ENCODE measurements at regions not wholly inside any gene's neighbourhood (a gene's known extent, or its start where the extent isn't known, plus 50 kb on each side); places are given as distances from the start of the nearest gene placed in this dataset.
A peak's percentile ranks its signal among the peaks of the same experiment; 100 is the strongest.

GRCh38 chr6:23243854-23244253, 674.5 kb downstream of the HDGFL1 start:
- H3K4me3 ChIP-seq = no peak overlapping the region
- no peaks in the 10 kb centered on the region for H3K36me3 ChIP-seq
- no peak overlapping the region for H3K27ac ChIP-seq
- DNase-seq = no peak
- H3K4me1 ChIP-seq = no peaks in the 10 kb centered on the region
- H3K9me3 ChIP-seq (replicated peaks) = no peaks in the 10 kb centered on the region
- no peaks in the 10 kb centered on the region for H3K27me3 ChIP-seq

GRCh38 chr6:23244300-23244699, 674.9 kb downstream of the HDGFL1 start:
- Histone ChIP-seq H3K27ac (no peak overlapping the region), H3K36me3 (no peaks in the 10 kb centered on the region), H3K27me3 (no peaks in the 10 kb centered on the region), H3K4me3 (no peak overlapping the region), H3K4me1 (no peaks in the 10 kb centered on the region), H3K9me3 (replicated peaks) (no peaks in the 10 kb centered on the region)
- no peak for DNase-seq

- H3K36me3 ChIP-seq = no peaks in the 10 kb centered on the region
- no peak overlapping the region for H3K4me3 ChIP-seq
- DNase-seq = no peak
- H3K27me3 ChIP-seq = no peaks in the 10 kb centered on the region
- no peak overlapping the region for H3K27ac ChIP-seq
- no peaks in the 10 kb centered on the region for H3K4me1 ChIP-seq
- H3K9me3 ChIP-seq (replicated peaks) = no peaks in the 10 kb centered on the region
These were observed 676.2 kb downstream of the HDGFL1 start for GRCh38 chr6:23245572-23245971.

- H3K4me1 ChIP-seq = no peaks in the 10 kb centered on the region
- no peak for DNase-seq
- H3K27ac ChIP-seq = no peak overlapping the region
- no peaks in the 10 kb centered on the region for H3K27me3 ChIP-seq
- H3K4me3 ChIP-seq = no peak overlapping the region
- no peaks in the 10 kb centered on the region for H3K9me3 ChIP-seq (replicated peaks)
- no peaks in the 10 kb centered on the region for H3K36me3 ChIP-seq
These were observed 677.5 kb downstream of the HDGFL1 start for GRCh38 chr6:23246896-23247295.

- 0 out of 2 replicates have a peak, but pooled peaks cover 2% of the 10 kb centered on the region for H3K9me3 ChIP-seq (replicated peaks)
- H3K36me3 ChIP-seq = no peaks in the 10 kb centered on the region
- H3K27ac ChIP-seq = no peak overlapping the region
- no peak overlapping the region for H3K4me3 ChIP-seq
- H3K4me1 ChIP-seq = no peaks in the 10 kb centered on the region
- DNase-seq = no peak
- H3K27me3 ChIP-seq = no peaks in the 10 kb centered on the region
These were observed 681.2 kb downstream of the HDGFL1 start for GRCh38 chr6:23250556-23250955.

- Histone ChIP-seq H3K4me3 (no peak overlapping the region), H3K27ac (no peak overlapping the region), H3K36me3 (no peaks in the 10 kb centered on the region), H3K4me1 (peaks cover 4% of the 10 kb centered on the region), H3K9me3 (replicated peaks) (no peaks in the 10 kb centered on the region), H3K27me3 (no peaks in the 10 kb centered on the region)
- DNase-seq = no peak
These were observed 693.5 kb downstream of the HDGFL1 start for GRCh38 chr6:23262864-23263263.

- Histone ChIP-seq H3K9me3 (replicated peaks) (no peaks in the 10 kb centered on the region), H3K4me1 (peaks cover 4% of the 10 kb centered on the region), H3K27me3 (no peaks in the 10 kb centered on the region), H3K4me3 (no peak overlapping the region), H3K27ac (no peak overlapping the region), H3K36me3 (no peaks in the 10 kb centered on the region)
- DNase-seq = no peak
These were observed 695.9 kb downstream of the HDGFL1 start for GRCh38 chr6:23265270-23265669.

GRCh38 chr6:23266536-23266935, 697.2 kb downstream of the HDGFL1 start:
- H3K27ac ChIP-seq = peak overlapping the region; percentile 40
- peak; percentile 54 to 59 for DNase-seq
- no peaks in the 10 kb centered on the region for H3K27me3 ChIP-seq
- H3K36me3 ChIP-seq = no peaks in the 10 kb centered on the region
- no peaks in the 10 kb centered on the region for H3K9me3 ChIP-seq (replicated peaks)
- H3K4me1 ChIP-seq = peaks cover 4% of the 10 kb centered on the region
- H3K4me3 ChIP-seq = peak overlapping the region; percentile 12; the same call in 1 of the 2 replicates

GRCh38 chr6:23267651-23268050, 698.3 kb downstream of the HDGFL1 start:
- Histone ChIP-seq H3K27me3 (no peaks in the 10 kb centered on the region), H3K36me3 (no peaks in the 10 kb centered on the region), H3K27ac (no peak overlapping the region), H3K4me1 (peaks cover 4% of the 10 kb centered on the region), H3K9me3 (replicated peaks) (no peaks in the 10 kb centered on the region), H3K4me3 (no peak overlapping the region)
- no peak for DNase-seq

- Histone ChIP-seq H3K4me1 (peaks cover 4% of the 10 kb centered on the region), H3K27ac (no peak overlapping the region), H3K4me3 (no peak overlapping the region), H3K27me3 (no peaks in the 10 kb centered on the region), H3K36me3 (no peaks in the 10 kb centered on the region), H3K9me3 (replicated peaks) (no peaks in the 10 kb centered on the region)
- DNase-seq = no peak
These were observed 699.0 kb downstream of the HDGFL1 start for GRCh38 chr6:23268348-23268747.

GRCh38 chr6:23269436-23269835, 700.1 kb downstream of the HDGFL1 start:
- no peak overlapping the region for H3K27ac ChIP-seq
- no peaks in the 10 kb centered on the region for H3K36me3 ChIP-seq
- H3K27me3 ChIP-seq = no peaks in the 10 kb centered on the region
- no peak for DNase-seq
- H3K4me1 ChIP-seq = peaks cover 4% of the 10 kb centered on the region
- H3K4me3 ChIP-seq = no peak overlapping the region
- no peaks in the 10 kb centered on the region for H3K9me3 ChIP-seq (replicated peaks)

GRCh38 chr6:23272536-23272935, 703.2 kb downstream of the HDGFL1 start:
- Histone ChIP-seq H3K36me3 (no peaks in the 10 kb centered on the region), H3K27me3 (no peaks in the 10 kb centered on the region), H3K9me3 (replicated peaks) (no peaks in the 10 kb centered on the region), H3K27ac (no peak overlapping the region), H3K4me3 (no peak overlapping the region), H3K4me1 (no peaks in the 10 kb centered on the region)
- DNase-seq = no peak

GRCh38 chr6:23277521-23278179, 708.3 kb downstream of the HDGFL1 start:
- Histone ChIP-seq H3K36me3 (no peaks in the 10 kb centered on the region), H3K4me1 (no peaks in the 10 kb centered on the region), H3K9me3 (replicated peaks) (no peaks in the 10 kb centered on the region), H3K27ac (no peak overlapping the region), H3K4me3 (no peak overlapping the region), H3K27me3 (no peaks in the 10 kb centered on the region)
- DNase-seq = no peak

GRCh38 chr6:23278180-23278532, 708.8 kb downstream of the HDGFL1 start:
- Histone ChIP-seq H3K27ac (no peak overlapping the region), H3K27me3 (no peaks in the 10 kb centered on the region), H3K4me1 (no peaks in the 10 kb centered on the region), H3K4me3 (no peak overlapping the region), H3K9me3 (replicated peaks) (no peaks in the 10 kb centered on the region), H3K36me3 (no peaks in the 10 kb centered on the region)
- DNase-seq = no peak

- H3K27ac ChIP-seq = no peak overlapping the region
- H3K27me3 ChIP-seq = no peaks in the 10 kb centered on the region
- DNase-seq = no peak
These were observed 711.1 kb downstream of the HDGFL1 start for GRCh38 chr6:23280437-23280836.

GRCh38 chr6:23282252-23283021, 713.1 kb downstream of the HDGFL1 start:
- H3K27ac ChIP-seq = no peak overlapping the region
- no peaks in the 10 kb centered on the region for H3K9me3 ChIP-seq (replicated peaks)
- H3K4me1 ChIP-seq = no peaks in the 10 kb centered on the region
- H3K36me3 ChIP-seq = no peaks in the 10 kb centered on the region
- H3K27me3 ChIP-seq = no peaks in the 10 kb centered on the region
- DNase-seq = no peak
- H3K4me3 ChIP-seq = no peak overlapping the region

More at GRCh38 chr6:23280437-23280836, 711.1 kb downstream of the HDGFL1 start:
- H3K4me1 ChIP-seq = no peaks in the 10 kb centered on the region
- no peaks in the 10 kb centered on the region for H3K9me3 ChIP-seq (replicated peaks)
- H3K4me3 ChIP-seq = no peak overlapping the region
- H3K36me3 ChIP-seq = no peaks in the 10 kb centered on the region
